ENCODE measurements at regions not wholly inside any gene's neighbourhood (a gene's known extent, or its start where the extent isn't known, plus 50 kb on each side); places are given as distances from the start of the nearest gene placed in this dataset.

DNA sequence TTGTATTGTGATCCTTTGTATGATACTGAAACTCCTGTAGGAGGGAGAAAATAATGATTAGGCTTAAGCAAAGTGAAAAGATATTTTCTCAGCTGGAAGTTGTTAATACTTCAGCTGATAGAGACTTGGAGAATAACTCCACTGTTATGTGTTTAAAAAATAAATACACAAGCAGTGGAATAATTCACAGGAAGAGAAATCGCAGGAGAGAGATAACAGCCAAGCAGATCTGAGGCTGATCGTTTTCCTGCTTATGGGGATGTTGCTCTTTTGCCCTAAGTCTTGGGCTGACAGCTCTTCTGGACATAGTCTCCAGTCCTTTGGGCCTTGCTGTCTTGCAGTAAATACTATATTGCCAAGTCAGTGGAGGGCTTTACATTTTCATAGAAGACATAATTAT lies 93.3 kb downstream of the OLFM4 start:
- Histone ChIP-seq H3K4me3 (no peak overlapping the region), H3K27ac (no peak overlapping the region), H3K9me3 (peaks cover 0 to 17% (median 0%) of the 10 kb centered on the region in 12 donors), H3K27me3 (no peaks in the 10 kb centered on the region), H3K36me3 (no peaks in the 10 kb centered on the region), H3K4me1 (no peaks in the 10 kb centered on the region)
- intact Hi-C loops (cut with DNase I) = no loop called here
- DNase-seq (no peak), ATAC-seq (no peak)
- 24 to 45% (median 33%) methylated on average over 2 of the region's 2 CpGs for WGBS, 4 donors
- no peak for TF ChIP-seq POLR2A (IDR thresholded peaks at IDR 0.05)
- TF ChIP-seq, protein P1, sequence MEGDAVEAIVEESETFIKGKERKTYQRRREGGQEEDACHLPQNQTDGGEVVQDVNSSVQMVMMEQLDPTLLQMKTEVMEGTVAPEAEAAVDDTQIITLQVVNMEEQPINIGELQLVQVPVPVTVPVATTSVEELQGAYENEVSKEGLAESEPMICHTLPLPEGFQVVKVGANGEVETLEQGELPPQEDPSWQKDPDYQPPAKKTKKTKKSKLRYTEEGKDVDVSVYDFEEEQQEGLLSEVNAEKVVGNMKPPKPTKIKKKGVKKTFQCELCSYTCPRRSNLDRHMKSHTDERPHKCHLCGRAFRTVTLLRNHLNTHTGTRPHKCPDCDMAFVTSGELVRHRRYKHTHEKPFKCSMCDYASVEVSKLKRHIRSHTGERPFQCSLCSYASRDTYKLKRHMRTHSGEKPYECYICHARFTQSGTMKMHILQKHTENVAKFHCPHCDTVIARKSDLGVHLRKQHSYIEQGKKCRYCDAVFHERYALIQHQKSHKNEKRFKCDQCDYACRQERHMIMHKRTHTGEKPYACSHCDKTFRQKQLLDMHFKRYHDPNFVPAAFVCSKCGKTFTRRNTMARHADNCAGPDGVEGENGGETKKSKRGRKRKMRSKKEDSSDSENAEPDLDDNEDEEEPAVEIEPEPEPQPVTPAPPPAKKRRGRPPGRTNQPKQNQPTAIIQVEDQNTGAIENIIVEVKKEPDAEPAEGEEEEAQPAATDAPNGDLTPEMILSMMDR (IDR thresholded peaks at IDR 0.05) = no peak

DNA sequence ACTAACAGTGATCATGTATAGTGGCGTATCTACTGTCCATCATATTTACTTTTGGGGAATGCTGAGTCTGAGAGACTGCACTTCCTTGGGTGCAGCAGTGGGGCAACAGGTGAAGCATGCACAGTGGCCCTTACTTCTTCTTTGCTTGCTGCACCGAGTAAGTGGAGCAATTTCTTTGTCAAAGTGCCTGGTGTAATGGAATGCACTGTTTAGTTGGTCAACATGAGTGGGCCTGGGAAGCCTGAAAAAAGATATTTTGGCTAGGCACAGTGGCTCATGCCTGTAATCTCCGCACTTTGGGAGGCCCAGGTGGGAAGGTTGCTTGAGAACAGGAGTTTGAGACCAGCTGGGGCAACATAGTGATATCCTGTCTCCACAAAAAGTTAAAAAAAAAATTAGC lies 94.9 kb downstream of the OLFM4 start:
- no peaks in the 10 kb centered on the region for H3K36me3 ChIP-seq
- intact Hi-C loops (cut with DNase I) = no loop called here
- no peak overlapping the region for H3K4me3 ChIP-seq
- no peak for DNase-seq
- 79 to 84% (median 84%) methylated on average over 3 of the region's 3 CpGs for WGBS, 4 donors
- peaks cover 0 to 7% (median 0%) of the 10 kb centered on the region in 12 donors for H3K9me3 ChIP-seq
- no peaks in the 10 kb centered on the region for H3K27me3 ChIP-seq
- no peak for TF ChIP-seq POLR2A (IDR thresholded peaks at IDR 0.05)
- TF ChIP-seq, protein P1 (IDR thresholded peaks at IDR 0.05) = no peak
- H3K4me1 ChIP-seq = no peaks in the 10 kb centered on the region
- H3K27ac ChIP-seq = no peak overlapping the region
- ATAC-seq = no peak

DNA sequence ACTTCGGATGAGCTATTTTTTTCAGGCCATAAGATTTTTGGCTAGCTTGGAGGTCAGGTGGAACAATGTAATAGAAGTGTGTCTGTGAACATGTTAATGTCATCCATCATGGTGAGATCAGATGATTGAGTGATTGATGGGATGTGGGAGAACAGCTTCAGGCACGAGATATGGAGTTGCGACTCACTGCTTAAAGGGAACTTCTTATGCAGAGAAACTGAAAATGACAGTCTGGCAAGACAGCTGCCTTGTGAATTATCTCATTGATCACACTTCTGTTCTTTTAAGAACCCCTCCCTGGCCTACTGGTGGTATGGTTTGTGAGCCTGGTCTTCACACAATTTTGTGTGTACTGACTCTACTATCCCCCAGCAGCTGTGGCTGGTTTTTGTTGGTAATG lies 96.0 kb downstream of the OLFM4 start:
- intact Hi-C loops (cut with DNase I) = no loop called here
- WGBS, 4 donors = 71 to 82% (median 75%) methylated on average over 3 of the region's 3 CpGs
- no peak for TF ChIP-seq POLR2A (IDR thresholded peaks at IDR 0.05)
- TF ChIP-seq, protein P1 (IDR thresholded peaks at IDR 0.05) = no peak
- Histone ChIP-seq H3K36me3 (no peaks in the 10 kb centered on the region), H3K4me3 (no peak overlapping the region), H3K27me3 (no peaks in the 10 kb centered on the region), H3K27ac (no peak overlapping the region), H3K9me3 (no peaks in the 10 kb centered on the region), H3K4me1 (no peaks in the 10 kb centered on the region)
- ATAC-seq (no peak), DNase-seq (no peak)

DNA sequence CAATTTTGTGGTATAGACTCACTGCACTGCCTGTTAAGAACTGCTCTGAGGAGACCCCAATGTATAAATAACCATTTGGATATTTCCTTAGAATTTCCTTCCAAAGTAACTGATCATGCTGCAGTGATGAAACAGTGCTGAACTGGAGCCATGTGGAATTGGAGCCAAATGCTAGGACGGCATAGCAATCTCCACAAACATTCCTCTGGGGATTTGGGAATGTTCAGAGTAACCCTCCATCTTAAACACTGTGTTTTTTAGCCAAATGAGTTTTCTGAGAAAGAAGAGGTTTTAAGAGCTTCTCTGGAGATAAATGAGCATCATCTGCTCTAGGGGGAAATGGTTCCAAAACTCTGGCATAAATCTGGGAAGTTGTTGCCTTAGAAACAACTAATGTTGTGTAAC lies 98.2 kb downstream of the OLFM4 start:
- H3K36me3 ChIP-seq = no peaks in the 10 kb centered on the region
- TF ChIP-seq, protein P1 (IDR thresholded peaks at IDR 0.05) = no peak
- TF ChIP-seq POLR2A (IDR thresholded peaks at IDR 0.05) = no peak
- no peaks in the 10 kb centered on the region for H3K9me3 ChIP-seq
- no peak overlapping the region for H3K27ac ChIP-seq
- peaks cover 0 to 6% (median 0%) of the 10 kb centered on the region in 9 donors for H3K27me3 ChIP-seq
- H3K4me3 ChIP-seq = no peak overlapping the region
- peak in 2 of 5 donors; percentile 15 to 24 for DNase-seq
- no peaks in the 10 kb centered on the region for H3K4me1 ChIP-seq
- intact Hi-C loops (cut with DNase I) = no loop called here
- ATAC-seq = peak in 1 of 4 donors; percentile 59
- WGBS, 4 donors = 17 to 37% (median 24%) methylated on average over 1 of the region's 1 CpG
